Neural progenitor cell (in vitro differentiated cells): ENCODE measurements at regions not wholly inside any gene's neighbourhood (a gene's known extent, or its start where the extent isn't known, plus 50 kb on each side); places are given as distances from the start of the nearest gene placed in this dataset.

Source experiments
- CTCF ChIP-seq: fragments of 200-600 bp; sonication (generic); IDR thresholded peaks from 2 replicates; pipeline ENCODE4 v1.5.1; 2017; ENCODE audit warnings: antibody characterized with exemption, mild to moderate bottlenecking
- EZH2 ChIP-seq: fragments of 200-600 bp; sonication (generic); IDR thresholded peaks from 2 replicates; pipeline ENCODE4 v1.6.1; 2017; ENCODE audit warnings: antibody characterized with exemption, mild to moderate bottlenecking, moderate library complexity
- EZH2phosphoT487 ChIP-seq: fragments of 200-600 bp; sonication (generic); IDR thresholded peaks from 2 replicates; pipeline ENCODE4 v1.6.1; 2017; ENCODE audit warnings: antibody characterized with exemption

DNA sequence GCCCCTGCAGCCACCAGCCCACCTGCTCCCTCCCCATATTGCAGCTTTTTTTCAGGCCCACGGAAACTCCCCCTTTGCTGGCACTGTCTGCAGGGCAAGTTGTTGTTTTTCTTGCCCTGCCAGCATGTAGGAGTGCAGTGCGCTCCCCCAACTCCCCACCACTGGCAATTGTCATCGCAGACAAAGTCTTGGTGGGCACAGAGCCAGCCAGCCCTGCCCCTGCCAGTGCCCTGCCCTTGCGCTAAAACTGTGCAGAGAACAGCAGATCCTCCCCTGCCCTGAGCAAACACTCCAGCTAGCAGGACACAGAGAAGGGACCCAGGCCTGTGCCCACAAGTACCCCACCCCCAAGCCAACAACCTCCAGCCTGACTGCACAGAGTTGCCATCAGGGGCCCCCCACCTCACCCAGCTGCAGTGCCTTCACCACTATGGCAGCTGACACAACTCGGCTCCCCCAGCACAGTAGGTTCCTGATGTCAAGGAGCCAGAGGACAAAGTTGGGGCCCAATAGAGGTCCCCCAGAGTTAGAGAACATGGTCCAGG, 158.1 kb upstream of the ARHGAP42 start:
- TF ChIP-seq EZH2 (no peak), CTCF (no peak), EZH2phosphoT487 (no peak)
